Panc1 (cell line): ENCODE measurements at regions not wholly inside any gene's neighbourhood (a gene's known extent, or its start where the extent isn't known, plus 50 kb on each side); places are given as distances from the start of the nearest gene placed in this dataset.

Experiments used
- ATAC-seq: fragments of 200-7000 bp; cut with Tn5 transposase; 2 replicates; pipeline ENCODE4 v1.9.1; 2020; ENCODE audit warnings: mild to moderate bottlenecking, moderate library complexity
- BruUV-seq: library from RNA; stranded (reverse); fragments of 400-500 nt; replicated peaks from 2 replicates; lab custom pipeline; 2021; lab: Mats Ljungman, UMichigan
- CTCF ChIA-PET: fragments of 300-600 bp; sonication (Branson Sonifier 250); formaldehyde crosslinking; loops from one replicate; lab custom pipeline; 2022; ENCODE audit warnings: antibody characterized with exemption; lab: Charles Lee
- POLR2A ChIA-PET: fragments of 300-600 bp; sonication (Branson Sonifier 250); formaldehyde crosslinking; loops from one replicate; lab custom pipeline; 2022; ENCODE audit warnings: antibody characterized with exemption; lab: Charles Lee
- DNase-seq: peaks from one replicate; pipeline ENCODE4 v3.0.0-alpha.2; 2010; ENCODE audit warnings: low read depth, low spot score
- H3K27ac ChIP-seq: 2 replicates; pipeline ENCODE4 v1.5.1; 2011; ENCODE audit warnings: mild to moderate bottlenecking, low read length, inconsistent platforms
- H3K27me3 ChIP-seq: fragments of 200-500 bp; sonication (Bioruptor generic); 2 replicates; pipeline ENCODE4 v1.6.0; 2014; ENCODE audit warnings: low read length, inconsistent platforms; ENCODE audit not compliant: control insufficient read depth, insufficient read depth
- H3K36me3 ChIP-seq: fragments of 200-500 bp; sonication (Bioruptor generic); 2 replicates; pipeline ENCODE4 v1.5.1; 2014; ENCODE audit warnings: inconsistent platforms, mild to moderate bottlenecking, low read length, moderate library complexity; ENCODE audit not compliant: control insufficient read depth, insufficient read depth
- H3K4me1 ChIP-seq: 2 replicates; pipeline ENCODE4 v1.5.1; 2011; ENCODE audit warnings: inconsistent platforms, mild to moderate bottlenecking, low read length, moderate library complexity; ENCODE audit not compliant: control insufficient read depth, insufficient read depth
- H3K4me3 ChIP-seq, 2 experiments: 2 replicates each; pipeline ENCODE4 v1.5.1; 2011 to 2012; ENCODE audit warnings: low read depth in 2 of 2, low read length in 2 of 2, mild to moderate bottlenecking in 2 of 2, inconsistent platforms in 1 of 2, moderate library complexity in 1 of 2
- H3K9me3 ChIP-seq: fragments of 200-500 bp; sonication (Bioruptor generic); 2 replicates; pipeline ENCODE4 v1.5.1; 2014; ENCODE audit warnings: low read depth, mild to moderate bottlenecking, inconsistent platforms, low read length, moderate library complexity; ENCODE audit not compliant: control insufficient read depth, insufficient read depth
- POLR2AphosphoS5 ChIP-seq: IDR thresholded peaks from 2 replicates; pipeline ENCODE4 v1.6.1; 2012; ENCODE audit warnings: mild to moderate bottlenecking, low read depth, low read length, moderate library complexity
- SIN3A ChIP-seq: IDR thresholded peaks from 2 replicates; pipeline ENCODE4 v1.6.1; 2012; ENCODE audit warnings: low read depth, mild to moderate bottlenecking, low read length, moderate library complexity, borderline replicate concordance; ENCODE audit not compliant: insufficient read depth
- TCF7L2 ChIP-seq: IDR thresholded peaks from 2 replicates; pipeline ENCODE4 v1.6.1; 2011; ENCODE audit warnings: mild to moderate bottlenecking, low read depth, low read length, inconsistent platforms
- in situ Hi-C: cut with HindIII; loops from 2 replicates; pipeline ENCODE4 v1.10.0; 2016; ENCODE audit warnings: low sequenced_read_pairs, low pct_unique_long_range_greater_than_20kb
- intact Hi-C: fragments of 100-400 bp; cut with micrococcal nuclease; formaldehyde crosslinking; loops from one replicate; pipeline ENCODE4 v1.10.0; 2022; ENCODE audit not compliant: unreplicated experiment
- TF ChIP-seq, protein P1 (sequence below): fragments of 450-650 bp; IDR thresholded peaks from 2 replicates; pipeline ENCODE4 v1.5.1; 2017; ENCODE audit warnings: mild to moderate bottlenecking
- TF ChIP-seq, protein P2 (sequence below), 2 experiments: IDR thresholded peaks; 2 replicates each; pipeline ENCODE4 v1.6.1; 2011 to 2012; ENCODE audit warnings: low read depth in 2 of 2, control low read depth in 1 of 2, low read length in 1 of 2, mild to moderate bottlenecking in 1 of 2, moderate library complexity in 1 of 2; ENCODE audit not compliant: insufficient read depth in 1 of 2

DNA sequence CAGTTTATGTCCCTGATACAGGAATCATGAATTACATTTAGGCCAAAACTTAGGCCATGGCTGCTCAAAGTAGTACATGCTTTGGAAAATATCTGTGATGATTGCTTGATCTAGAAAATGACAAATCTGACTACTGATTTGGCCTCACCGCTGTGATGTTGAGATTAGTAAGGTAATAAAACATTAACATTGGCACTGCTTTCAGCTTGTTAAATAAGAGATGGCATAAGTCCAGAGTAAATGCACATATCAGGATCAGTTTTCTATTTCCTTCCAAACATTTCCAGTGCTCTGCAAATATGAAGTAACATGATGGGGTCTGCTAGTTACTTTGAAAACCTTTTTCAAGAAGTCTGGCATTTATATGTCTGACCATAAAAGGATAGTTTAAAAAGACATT is 687.3 kb upstream of the ACTRT1 start:
- H3K27me3 ChIP-seq: no peaks in the 10 kb centered on the region
- CTCF ChIA-PET: no interaction called here
- POLR2A ChIA-PET: no interaction called here
- H3K4me3 ChIP-seq: no peak overlapping the region
- intact Hi-C loops: no loop called here
- ATAC-seq (no peak), DNase-seq (no peak)
- no TSS peak for BruUV-seq
- in situ Hi-C loops: no loop called here
- no peaks in the 10 kb centered on the region for H3K9me3 ChIP-seq
- H3K4me1 ChIP-seq: no peaks in the 10 kb centered on the region
- TF ChIP-seq, protein P1, sequence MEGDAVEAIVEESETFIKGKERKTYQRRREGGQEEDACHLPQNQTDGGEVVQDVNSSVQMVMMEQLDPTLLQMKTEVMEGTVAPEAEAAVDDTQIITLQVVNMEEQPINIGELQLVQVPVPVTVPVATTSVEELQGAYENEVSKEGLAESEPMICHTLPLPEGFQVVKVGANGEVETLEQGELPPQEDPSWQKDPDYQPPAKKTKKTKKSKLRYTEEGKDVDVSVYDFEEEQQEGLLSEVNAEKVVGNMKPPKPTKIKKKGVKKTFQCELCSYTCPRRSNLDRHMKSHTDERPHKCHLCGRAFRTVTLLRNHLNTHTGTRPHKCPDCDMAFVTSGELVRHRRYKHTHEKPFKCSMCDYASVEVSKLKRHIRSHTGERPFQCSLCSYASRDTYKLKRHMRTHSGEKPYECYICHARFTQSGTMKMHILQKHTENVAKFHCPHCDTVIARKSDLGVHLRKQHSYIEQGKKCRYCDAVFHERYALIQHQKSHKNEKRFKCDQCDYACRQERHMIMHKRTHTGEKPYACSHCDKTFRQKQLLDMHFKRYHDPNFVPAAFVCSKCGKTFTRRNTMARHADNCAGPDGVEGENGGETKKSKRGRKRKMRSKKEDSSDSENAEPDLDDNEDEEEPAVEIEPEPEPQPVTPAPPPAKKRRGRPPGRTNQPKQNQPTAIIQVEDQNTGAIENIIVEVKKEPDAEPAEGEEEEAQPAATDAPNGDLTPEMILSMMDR: no peak
- no peak for TF ChIP-seq SIN3A
- no peaks in the 10 kb centered on the region for H3K36me3 ChIP-seq
- H3K27ac ChIP-seq: no peak overlapping the region

DNA sequence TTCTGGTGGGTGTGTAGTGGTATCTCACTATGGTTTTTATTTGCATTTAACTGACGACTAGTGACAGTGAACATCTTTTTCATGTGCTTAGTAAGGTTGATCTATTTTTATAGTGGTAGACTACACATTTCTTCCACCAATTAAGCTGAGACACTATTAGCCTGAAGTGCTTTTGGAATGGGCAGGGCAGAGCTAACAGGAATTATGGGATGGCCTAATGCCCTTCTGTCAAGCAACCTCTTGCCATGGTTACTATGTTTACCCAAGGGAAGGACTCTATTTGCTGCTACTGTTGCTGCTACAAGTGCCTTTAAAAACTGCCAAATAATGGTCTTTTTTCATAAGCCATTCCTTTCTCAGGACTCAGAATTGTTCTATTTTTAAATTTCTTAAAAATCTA is 676.7 kb upstream of the ACTRT1 start:
- Histone ChIP-seq H3K4me1 (no peaks in the 10 kb centered on the region), H3K27ac (no peak overlapping the region), H3K9me3 (no peaks in the 10 kb centered on the region), H3K36me3 (no peaks in the 10 kb centered on the region), H3K4me3 (no peak overlapping the region), H3K27me3 (no peaks in the 10 kb centered on the region)
- ATAC-seq: no peak
- ChIA-PET POLR2A (no interaction called here), CTCF (no interaction called here)
- TF ChIP-seq, protein P2, sequence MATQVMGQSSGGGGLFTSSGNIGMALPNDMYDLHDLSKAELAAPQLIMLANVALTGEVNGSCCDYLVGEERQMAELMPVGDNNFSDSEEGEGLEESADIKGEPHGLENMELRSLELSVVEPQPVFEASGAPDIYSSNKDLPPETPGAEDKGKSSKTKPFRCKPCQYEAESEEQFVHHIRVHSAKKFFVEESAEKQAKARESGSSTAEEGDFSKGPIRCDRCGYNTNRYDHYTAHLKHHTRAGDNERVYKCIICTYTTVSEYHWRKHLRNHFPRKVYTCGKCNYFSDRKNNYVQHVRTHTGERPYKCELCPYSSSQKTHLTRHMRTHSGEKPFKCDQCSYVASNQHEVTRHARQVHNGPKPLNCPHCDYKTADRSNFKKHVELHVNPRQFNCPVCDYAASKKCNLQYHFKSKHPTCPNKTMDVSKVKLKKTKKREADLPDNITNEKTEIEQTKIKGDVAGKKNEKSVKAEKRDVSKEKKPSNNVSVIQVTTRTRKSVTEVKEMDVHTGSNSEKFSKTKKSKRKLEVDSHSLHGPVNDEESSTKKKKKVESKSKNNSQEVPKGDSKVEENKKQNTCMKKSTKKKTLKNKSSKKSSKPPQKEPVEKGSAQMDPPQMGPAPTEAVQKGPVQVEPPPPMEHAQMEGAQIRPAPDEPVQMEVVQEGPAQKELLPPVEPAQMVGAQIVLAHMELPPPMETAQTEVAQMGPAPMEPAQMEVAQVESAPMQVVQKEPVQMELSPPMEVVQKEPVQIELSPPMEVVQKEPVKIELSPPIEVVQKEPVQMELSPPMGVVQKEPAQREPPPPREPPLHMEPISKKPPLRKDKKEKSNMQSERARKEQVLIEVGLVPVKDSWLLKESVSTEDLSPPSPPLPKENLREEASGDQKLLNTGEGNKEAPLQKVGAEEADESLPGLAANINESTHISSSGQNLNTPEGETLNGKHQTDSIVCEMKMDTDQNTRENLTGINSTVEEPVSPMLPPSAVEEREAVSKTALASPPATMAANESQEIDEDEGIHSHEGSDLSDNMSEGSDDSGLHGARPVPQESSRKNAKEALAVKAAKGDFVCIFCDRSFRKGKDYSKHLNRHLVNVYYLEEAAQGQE (IDR thresholded peaks at IDR 0.05; ENCODE audit: insufficient read depth in 1 of 2, low read depth in 2 of 2, low read length in 1 of 2): no peak
- TF ChIP-seq SIN3A: no peak
- no peak for TF ChIP-seq TCF7L2
- TF ChIP-seq POLR2AphosphoS5: no peak
- TF ChIP-seq, protein P1: no peak
- intact Hi-C loops: no loop called here
- in situ Hi-C loops: no loop called here
- no peak for DNase-seq
- BruUV-seq: no TSS peak
